ENCODE measurements at regions not wholly inside any gene's neighbourhood (a gene's known extent, or its start where the extent isn't known, plus 50 kb on each side); places are given as distances from the start of the nearest gene placed in this dataset.

DNA sequence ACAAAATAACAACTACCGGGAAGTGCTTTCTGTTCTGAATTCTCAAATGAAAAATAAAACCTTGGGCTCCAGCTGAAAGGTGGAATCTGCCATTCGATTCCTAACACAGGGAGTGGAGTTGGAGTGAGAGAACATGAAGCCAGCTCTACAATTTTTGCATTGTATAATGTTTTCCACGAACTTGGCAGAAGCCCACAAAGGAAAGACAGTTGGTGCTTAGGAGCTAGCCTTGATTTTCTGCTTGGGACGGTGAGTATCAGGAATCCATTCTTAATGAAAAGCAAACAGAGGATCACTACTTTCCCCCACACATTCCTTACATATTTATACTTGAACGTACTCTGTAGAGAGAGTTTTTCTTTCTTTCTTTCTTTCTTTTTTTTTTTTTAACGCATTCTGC lies 74.2 kb upstream of the FBXL7 start:
- TF ChIP-seq CTCF (IDR thresholded peaks at IDR 0.05; ENCODE audit: poor library complexity) (no peak), EZH2 (IDR thresholded peaks at IDR 0.05; ENCODE audit: borderline replicate concordance) (no peak)
